Choroid plexus epithelial cell (primary cell): ENCODE measurements at regions not wholly inside any gene's neighbourhood (a gene's known extent, or its start where the extent isn't known, plus 50 kb on each side); places are given as distances from the start of the nearest gene placed in this dataset.

Experiments
- DNase-seq: peaks from one replicate; pipeline ENCODE4 v3.0.0-alpha.2; 2010; ENCODE audit warnings: low read depth
- H3K4me3 ChIP-seq: 2 replicates; pipeline ENCODE4 v1.5.1; 2011; ENCODE audit warnings: low read depth, mild to moderate bottlenecking, control low read depth, low read length, moderate library complexity
- TF ChIP-seq, protein P1 (sequence below): conservative IDR thresholded peaks from 2 replicates; pipeline ENCODE4 v1.5.1; 2011; ENCODE audit warnings: low read depth, mild to moderate bottlenecking, control low read depth, inconsistent platforms, low read length, moderate library complexity

GRCh38 chr17:12313786-12314185 is 293.1 kb downstream of the MAP2K4 start:
- TF ChIP-seq, protein P1, sequence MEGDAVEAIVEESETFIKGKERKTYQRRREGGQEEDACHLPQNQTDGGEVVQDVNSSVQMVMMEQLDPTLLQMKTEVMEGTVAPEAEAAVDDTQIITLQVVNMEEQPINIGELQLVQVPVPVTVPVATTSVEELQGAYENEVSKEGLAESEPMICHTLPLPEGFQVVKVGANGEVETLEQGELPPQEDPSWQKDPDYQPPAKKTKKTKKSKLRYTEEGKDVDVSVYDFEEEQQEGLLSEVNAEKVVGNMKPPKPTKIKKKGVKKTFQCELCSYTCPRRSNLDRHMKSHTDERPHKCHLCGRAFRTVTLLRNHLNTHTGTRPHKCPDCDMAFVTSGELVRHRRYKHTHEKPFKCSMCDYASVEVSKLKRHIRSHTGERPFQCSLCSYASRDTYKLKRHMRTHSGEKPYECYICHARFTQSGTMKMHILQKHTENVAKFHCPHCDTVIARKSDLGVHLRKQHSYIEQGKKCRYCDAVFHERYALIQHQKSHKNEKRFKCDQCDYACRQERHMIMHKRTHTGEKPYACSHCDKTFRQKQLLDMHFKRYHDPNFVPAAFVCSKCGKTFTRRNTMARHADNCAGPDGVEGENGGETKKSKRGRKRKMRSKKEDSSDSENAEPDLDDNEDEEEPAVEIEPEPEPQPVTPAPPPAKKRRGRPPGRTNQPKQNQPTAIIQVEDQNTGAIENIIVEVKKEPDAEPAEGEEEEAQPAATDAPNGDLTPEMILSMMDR, result no peak
- H3K4me3 ChIP-seq, result no peak overlapping the region
- no peak for DNase-seq

DNA sequence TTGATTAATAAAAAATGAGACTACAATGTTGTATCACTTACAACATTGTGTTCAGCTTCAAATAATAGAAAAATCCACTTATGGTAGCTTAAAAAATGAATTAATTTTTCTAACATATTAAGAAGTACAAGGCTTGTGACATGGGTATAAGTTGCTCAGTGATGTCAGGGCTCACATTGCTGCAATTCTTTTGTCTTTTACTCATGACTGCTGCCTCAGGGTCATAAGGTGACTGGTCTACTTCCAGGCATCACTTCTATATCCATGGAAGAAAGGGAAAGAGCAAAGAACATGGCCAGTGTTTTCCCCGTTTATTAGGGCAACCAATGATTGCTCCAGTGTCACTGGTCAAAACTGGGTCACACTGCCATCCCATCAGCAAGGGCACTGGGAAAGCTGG is 295.3 kb downstream of the MAP2K4 start:
- DNase-seq, result no peak
- no peak overlapping the region for H3K4me3 ChIP-seq
- TF ChIP-seq, protein P1, result no peak

- TF ChIP-seq, protein P1, result no peak
- no peak for DNase-seq
- H3K4me3 ChIP-seq, result no peak overlapping the region
Measured at GRCh38 chr17:12318571-12319266, 298.0 kb downstream of the MAP2K4 start.

- H3K4me3 ChIP-seq, result no peak overlapping the region
- TF ChIP-seq, protein P1, result no peak
- peak; percentile 10 for DNase-seq
Measured at GRCh38 chr17:12320286-12320685, 299.6 kb downstream of the MAP2K4 start.

GRCh38 chr17:12328204-12328603 is 307.5 kb downstream of the MAP2K4 start:
- TF ChIP-seq, protein P1, result no peak
- no peak for DNase-seq
- no peak overlapping the region for H3K4me3 ChIP-seq

DNA sequence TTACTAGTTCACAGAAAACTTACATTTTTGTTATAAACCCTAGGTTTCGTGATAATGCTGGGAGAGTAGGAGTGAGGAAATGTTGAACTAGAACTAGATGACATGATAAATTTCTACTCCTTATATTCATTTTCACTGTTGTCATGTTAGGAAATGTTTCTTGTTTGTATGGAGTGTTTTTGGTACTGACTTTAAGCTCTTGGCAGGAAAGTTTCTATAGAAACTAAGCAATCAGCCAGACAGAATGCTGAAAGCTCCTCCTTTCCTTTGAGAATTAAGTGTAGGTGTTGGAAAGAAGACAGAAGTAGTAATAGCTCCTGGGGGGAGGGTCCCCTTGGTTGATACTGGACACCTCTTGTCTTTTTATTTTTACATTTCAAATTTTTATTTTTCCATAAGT is 309.8 kb downstream of the MAP2K4 start:
- TF ChIP-seq, protein P1, result no peak
- no peak overlapping the region for H3K4me3 ChIP-seq
- DNase-seq, result no peak

DNA sequence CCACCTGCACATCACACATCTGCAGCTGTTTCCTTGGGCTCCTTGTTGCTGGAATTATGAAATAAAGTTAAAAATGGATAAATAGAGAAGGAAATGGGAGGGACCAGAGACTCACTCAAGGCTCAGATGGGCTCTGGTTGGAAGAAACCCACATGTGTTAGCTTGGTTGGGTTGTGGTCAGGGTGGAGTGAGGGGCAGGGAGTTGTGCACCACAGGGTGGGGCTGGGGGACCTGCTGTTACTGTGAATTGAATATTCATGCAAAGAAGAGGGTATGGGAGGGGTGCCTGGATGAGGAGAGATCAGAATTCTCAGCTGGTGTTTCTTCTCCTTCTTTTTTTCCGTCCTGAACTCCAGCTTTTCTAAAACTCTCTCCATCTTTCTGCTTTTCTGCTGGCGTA is 320.7 kb downstream of the MAP2K4 start:
- no peak overlapping the region for H3K4me3 ChIP-seq
- DNase-seq, result no peak
- TF ChIP-seq, protein P1, result no peak
